ENCODE measurements at regions not wholly inside any gene's neighbourhood (a gene's known extent, or its start where the extent isn't known, plus 50 kb on each side); places are given as distances from the start of the nearest gene placed in this dataset.
A peak's percentile ranks its signal among the peaks of the same experiment; 100 is the strongest.
"Not testable (repeated sequence)": the region's sequence is repeated elsewhere in the genome, so short reads cannot be mapped to it uniquely, and the experiment has no call there.

DNA sequence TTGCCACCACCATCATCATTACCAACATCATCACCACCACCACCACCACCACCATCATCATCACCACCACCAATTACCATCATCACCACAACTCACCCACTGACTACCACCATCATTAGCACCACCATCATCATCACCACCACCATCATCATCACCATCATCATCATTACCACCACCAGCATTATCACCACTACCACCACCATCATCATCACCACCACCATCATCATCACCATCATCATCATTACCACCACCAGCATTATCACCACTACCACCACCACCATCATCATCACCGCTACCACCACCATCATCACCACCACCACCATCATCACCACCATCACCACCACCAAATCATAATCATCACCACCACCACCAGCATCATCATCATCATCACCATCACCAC lies 338.7 kb downstream of the VRK1 start:
- H4K8ac ChIP-seq (ENCODE audit: low read depth in 2 of 2, low read length in 2 of 2); H3K4me2 ChIP-seq (ENCODE audit: low read depth, low read length); H4K20me1 ChIP-seq (ENCODE audit: insufficient read depth, low read length); H3K4ac ChIP-seq (ENCODE audit: low read depth, low read length); H3K27ac ChIP-seq (ENCODE audit: insufficient read depth, low read length); dilution Hi-C loops (cut with HindIII; ENCODE audit: low sequenced_read_pairs, unreplicated experiment); H3K56ac ChIP-seq (ENCODE audit: extremely low read depth, insufficient read depth, low read length); H2BK120ac ChIP-seq (ENCODE audit: low read depth, low read length); H3K27me3 ChIP-seq (ENCODE audit: control insufficient read depth, insufficient read depth, low read length); H2BK20ac ChIP-seq (ENCODE audit: low read depth, low read length); H3K36me3 ChIP-seq (ENCODE audit: control insufficient read depth, insufficient read depth, low read length); H3K14ac ChIP-seq (replicated peaks; ENCODE audit: low read depth, low read length); H3K23ac ChIP-seq (ENCODE audit: low read depth, low read length); H2AK9ac ChIP-seq (replicated peaks; ENCODE audit: low read depth, low read length, poor library complexity); H2BK15ac ChIP-seq (ENCODE audit: low read depth, low read length); H3K9ac ChIP-seq (ENCODE audit: low read depth, low read length); in situ Hi-C loops (cut with MboI; ENCODE audit: low sequenced_read_pairs); H2AK5ac ChIP-seq (ENCODE audit: low read depth, low read length); ATAC-seq (ENCODE audit: low read depth); H3K4me3 ChIP-seq (ENCODE audit: insufficient read depth, low read depth, low read length); BruUV-seq (replicated peaks); H3K9me1 ChIP-seq (ENCODE audit: insufficient read depth, low read length); CTCF ChIA-PET; intact Hi-C loops (cut with micrococcal nuclease); H3K79me1 ChIP-seq (ENCODE audit: low read depth in 1 of 2, low read length in 2 of 2); POLR2A ChIA-PET (ENCODE audit: unreplicated experiment); H4K91ac ChIP-seq (ENCODE audit: insufficient read depth, low read depth, low read length); H4K5ac ChIP-seq (ENCODE audit: low read depth, low read length); DNase-seq; H3K4me1 ChIP-seq (ENCODE audit: control insufficient read depth, insufficient read depth, low read length); H2AFZ ChIP-seq (replicated peaks; ENCODE audit: low read length, poor library complexity); H3K18ac ChIP-seq (ENCODE audit: low read depth, low read length): not testable (repeated sequence)
- 44% methylated on average over 1 of the region's 1 CpG; no CpG with 5 or more reads in 1 of the 2 experiments for WGBS, 2 experiments (ENCODE audit: extremely low coverage in 2 of 2, insufficient read length in 1 of 2)
- H3K9me3 ChIP-seq (ENCODE audit: control insufficient read depth, insufficient read depth, low read length): peaks cover 10% of the 10 kb centered on the region
- H2BK5ac ChIP-seq (ENCODE audit: low read depth, low read length, poor library complexity, severe bottlenecking): peak overlapping the region; percentile 50

All from IMR-90 (cell line).